Right atrium auricular region (tissue), 2 donors: ENCODE measurements at regions not wholly inside any gene's neighbourhood (a gene's known extent, or its start where the extent isn't known, plus 50 kb on each side); places are given as distances from the start of the nearest gene placed in this dataset.
"Not testable (repeated sequence)": the region's sequence is repeated elsewhere in the genome, so short reads cannot be mapped to it uniquely, and the experiment has no call there.

Experiments
- DNase-seq: peaks from one replicate; pipeline ENCODE4 v3.0.0-alpha.2; 2019; ENCODE audit warnings: low spot score
- H3K27ac ChIP-seq, 2 donors: fragments of 200-600 bp; sonication (generic); 1 replicate in 1 of 2; 2 replicates in 1 of 2; pipeline ENCODE4 v1.5.1; 2016 to 2019
- H3K27me3 ChIP-seq, 2 donors: fragments of 200-600 bp; sonication (generic); one replicate each; pipeline versions ENCODE4 v1.5.1 to v1.6.0; 2017 to 2019
- H3K36me3 ChIP-seq: fragments of 200-600 bp; sonication (generic); one replicate; pipeline ENCODE4 v1.5.1; 2016
- H3K4me1 ChIP-seq, 2 donors: fragments of 200-600 bp; sonication (generic); one replicate each; pipeline versions ENCODE4 v1.5.1 to v1.6.0; 2017 to 2019
- H3K4me3 ChIP-seq, 2 donors: fragments of 200-600 bp; sonication (generic); 1 replicate in 1 of 2; 2 replicates in 1 of 2; pipeline ENCODE4 v1.5.1; 2017 to 2019; ENCODE audit warnings: mild to moderate bottlenecking in 1 of 2, moderate library complexity in 1 of 2
- H3K9me3 ChIP-seq, 2 donors: fragments of 200-600 bp; sonication (generic); one replicate each; pipeline ENCODE4 v1.5.1; 2019
- CTCF ChIP-seq, 2 donors: fragments of 200-600 bp; sonication (generic); IDR thresholded peaks; one replicate each; pipeline ENCODE4 v1.5.1; 2019; ENCODE audit warnings: antibody characterized with exemption in 2 of 2

DNA sequence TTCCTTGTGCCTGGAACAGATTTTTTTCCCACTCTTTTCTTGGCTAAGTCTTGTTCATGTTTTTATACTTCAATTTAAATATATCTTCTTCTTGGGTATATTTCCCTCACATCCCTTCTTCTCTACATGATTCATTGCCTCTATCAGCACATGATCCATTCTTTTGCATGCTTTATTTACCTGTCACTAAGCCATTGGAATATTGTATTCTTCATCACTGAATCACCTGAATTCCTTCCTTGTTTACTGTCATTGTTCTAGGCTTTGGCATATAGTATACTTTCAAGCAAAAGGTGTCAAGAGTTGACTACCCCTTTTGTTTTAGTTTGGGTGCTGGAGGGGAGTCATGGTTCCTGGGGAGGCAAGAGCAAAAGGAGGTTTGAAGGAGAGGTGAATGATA is 464.5 kb upstream of the LRRC7 start:
- no peak for DNase-seq
- Histone ChIP-seq H3K9me3 (peaks cover 0 to 9% of the 10 kb centered on the region in 2 donors), H3K27ac (no peak overlapping the region), H3K4me3 (no peak overlapping the region), H3K4me1 (no peaks in the 10 kb centered on the region), H3K27me3 (no peaks in the 10 kb centered on the region), H3K36me3 (no peaks in the 10 kb centered on the region)
- no peak for TF ChIP-seq CTCF (IDR thresholded peaks at IDR 0.05)

GRCh38 chr1:69103705-69104385 is 463.9 kb upstream of the LRRC7 start:
- no peak overlapping the region for H3K4me3 ChIP-seq
- no peak for TF ChIP-seq CTCF (IDR thresholded peaks at IDR 0.05)

GRCh38 chr1:69104894-69105293 is 462.8 kb upstream of the LRRC7 start:
- Histone ChIP-seq H3K27me3 (no peaks in the 10 kb centered on the region), H3K4me1 (no peaks in the 10 kb centered on the region), H3K4me3 (no peak overlapping the region), H3K9me3 (peaks cover 0 to 9% of the 10 kb centered on the region in 2 donors), H3K27ac (no peak overlapping the region), H3K36me3 (no peaks in the 10 kb centered on the region)
- no peak for TF ChIP-seq CTCF (IDR thresholded peaks at IDR 0.05)
- DNase-seq, result no peak

More at GRCh38 chr1:69103705-69104385, 463.9 kb upstream of the LRRC7 start:
- Histone ChIP-seq H3K4me1 (no peaks in the 10 kb centered on the region), H3K27me3 (no peaks in the 10 kb centered on the region), H3K27ac (no peak overlapping the region), H3K9me3 (peaks cover 0 to 9% of the 10 kb centered on the region in 2 donors), H3K36me3 (no peaks in the 10 kb centered on the region)
- no peak for DNase-seq

- Histone ChIP-seq H3K27me3 (no peaks in the 10 kb centered on the region), H3K9me3 (no peaks in the 10 kb centered on the region), H3K36me3 (no peaks in the 10 kb centered on the region), H3K4me1 (no peaks in the 10 kb centered on the region), H3K4me3 (no peak overlapping the region), H3K27ac (no peak overlapping the region)
- DNase-seq, result no peak
- no peak for TF ChIP-seq CTCF (IDR thresholded peaks at IDR 0.05)
Observed at GRCh38 chr1:69109277-69109676, 458.4 kb upstream of the LRRC7 start.

- Histone ChIP-seq H3K27me3 (no peaks in the 10 kb centered on the region), H3K4me1 (no peaks in the 10 kb centered on the region), H3K4me3 (no peak overlapping the region), H3K9me3 (no peaks in the 10 kb centered on the region), H3K36me3 (no peaks in the 10 kb centered on the region), H3K27ac (no peak overlapping the region)
- DNase-seq, result no peak
- TF ChIP-seq CTCF (IDR thresholded peaks at IDR 0.05), result no peak
Observed at GRCh38 chr1:69110851-69111250, 456.9 kb upstream of the LRRC7 start.

DNA sequence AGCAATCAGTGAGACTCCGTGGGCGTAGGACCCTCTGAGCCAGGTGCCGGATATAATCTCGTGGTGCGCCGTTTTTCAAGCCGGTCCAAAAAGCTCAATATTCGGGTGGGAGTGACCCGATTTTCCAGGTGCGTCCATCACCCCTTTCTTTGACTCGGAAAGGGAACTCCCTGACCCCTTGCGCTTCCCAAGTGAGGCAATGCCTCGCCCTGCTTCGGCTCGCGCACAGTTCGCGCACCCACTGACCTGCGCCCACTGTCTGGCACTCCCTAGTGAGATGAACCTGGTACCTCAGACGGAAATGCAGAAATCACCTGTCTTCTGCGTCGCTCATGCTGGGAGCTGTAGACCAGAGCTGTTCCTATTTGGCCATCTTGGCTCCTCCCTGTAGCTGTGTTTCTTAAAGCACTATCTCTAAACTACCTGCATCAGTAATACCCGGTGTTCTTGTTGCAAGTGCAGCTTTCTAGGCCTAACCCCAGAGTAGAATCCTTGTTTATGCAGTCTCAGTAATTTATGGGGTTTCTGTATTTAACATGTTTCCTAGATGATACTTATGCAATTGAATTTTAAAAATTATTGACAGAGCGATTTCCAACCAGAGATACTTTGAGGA is 447.5 kb upstream of the LRRC7 start:
- not testable (repeated sequence) for H3K36me3 ChIP-seq, H3K27me3 ChIP-seq, H3K9me3 ChIP-seq, H3K4me3 ChIP-seq, H3K4me1 ChIP-seq, DNase-seq, H3K27ac ChIP-seq
